Kidney (tissue), 13 donors: ENCODE measurements at regions not wholly inside any gene's neighbourhood (a gene's known extent, or its start where the extent isn't known, plus 50 kb on each side); places are given as distances from the start of the nearest gene placed in this dataset.

Experiments
- DNase-seq, 5 donors: peaks; one replicate each; pipeline ENCODE4 v3.0.0-alpha.2; 2013 to 2020
- FAIRE-seq: peaks from 2 replicates; lab custom pipeline; 2012; peaks lifted over from hg19 to GRCh38; lab: Jason Lieb, UNC
- H3K27ac ChIP-seq, 2 donors: one replicate each; pipeline ENCODE4 v1.7.0; 2013; ENCODE audit warnings: low read depth in 2 of 2, low read length in 2 of 2, inconsistent platforms in 1 of 2
- H3K27me3 ChIP-seq: one replicate; pipeline ENCODE4 v1.7.1; 2013; ENCODE audit warnings: low read length, inconsistent platforms; ENCODE audit not compliant: control insufficient read depth, insufficient read depth
- H3K36me3 ChIP-seq, 3 donors: one replicate each; pipeline versions ENCODE4 v1.7.0 to v1.7.1; 2013; ENCODE audit warnings: low read length in 3 of 3, control low read depth in 1 of 3, inconsistent platforms in 1 of 3; ENCODE audit not compliant: insufficient read depth in 3 of 3, control insufficient read depth in 2 of 3
- H3K4me1 ChIP-seq, 3 donors: one replicate each; pipeline versions ENCODE4 v1.7.0 to v1.7.1; 2013; ENCODE audit warnings: low read length in 3 of 3, inconsistent platforms in 1 of 3, low read depth in 1 of 3; ENCODE audit not compliant: control insufficient read depth in 2 of 3, insufficient read depth in 2 of 3
- H3K4me3 ChIP-seq, 3 donors: one replicate each; pipeline versions ENCODE4 v1.7.0 to v1.8.1; 2013; ENCODE audit warnings: low read length in 3 of 3, control low read depth in 1 of 3, inconsistent platforms in 1 of 3
- H3K9ac ChIP-seq, 3 donors: one replicate each; pipeline versions ENCODE4 v1.7.0 to v1.7.1; 2013; ENCODE audit warnings: low read length in 3 of 3, control low read depth in 1 of 3, inconsistent platforms in 1 of 3
- H3K9me3 ChIP-seq, 3 donors: one replicate each; pipeline versions ENCODE4 v1.7.0 to v1.7.1; 2013; ENCODE audit warnings: low read length in 3 of 3, control low read depth in 1 of 3, inconsistent platforms in 1 of 3; ENCODE audit not compliant: control insufficient read depth in 2 of 3, insufficient read depth in 1 of 3
- intact Hi-C: fragments of 100-400 bp; cut with DNase I; formaldehyde crosslinking; loops from one replicate; pipeline ENCODE4 v1.11.1; 2022
- TF ChIP-seq, protein P1 (sequence below): IDR thresholded peaks from 3 replicates; pipeline ENCODE4 v1.5.1; 2012; ENCODE audit warnings: mild to moderate bottlenecking, moderate library complexity, borderline replicate concordance; ENCODE audit not compliant: insufficient read depth; ENCODE audit errors: extremely low read depth
- donor health status: control.
- donor health status: control.
- donor health status: control.
- donor health status: control.
- donor health status: control.
- donor health status: DM: yes; HTN: yes; CAD: no.
- donor health status: Normal renal cell carcinoma (clear cell type).

GRCh38 chr12:123055281-123055766 is 74.8 kb downstream of the ARL6IP4 start:
- DNase-seq (peak in 2 of 5 donors; percentile 51 to 62), FAIRE-seq (no peak)
- Histone ChIP-seq H3K36me3 (no peaks in the 10 kb centered on the region), H3K9ac (no peak overlapping the region), H3K4me3 (no peak overlapping the region), H3K27me3 (no peaks in the 10 kb centered on the region), H3K27ac (peak overlapping the region in 1 of 2 donors; percentile 10), H3K4me1 (peaks cover 0 to 29% (median 16%) of the 10 kb centered on the region in 3 donors), H3K9me3 (no peaks in the 10 kb centered on the region)
- TF ChIP-seq, protein P1, sequence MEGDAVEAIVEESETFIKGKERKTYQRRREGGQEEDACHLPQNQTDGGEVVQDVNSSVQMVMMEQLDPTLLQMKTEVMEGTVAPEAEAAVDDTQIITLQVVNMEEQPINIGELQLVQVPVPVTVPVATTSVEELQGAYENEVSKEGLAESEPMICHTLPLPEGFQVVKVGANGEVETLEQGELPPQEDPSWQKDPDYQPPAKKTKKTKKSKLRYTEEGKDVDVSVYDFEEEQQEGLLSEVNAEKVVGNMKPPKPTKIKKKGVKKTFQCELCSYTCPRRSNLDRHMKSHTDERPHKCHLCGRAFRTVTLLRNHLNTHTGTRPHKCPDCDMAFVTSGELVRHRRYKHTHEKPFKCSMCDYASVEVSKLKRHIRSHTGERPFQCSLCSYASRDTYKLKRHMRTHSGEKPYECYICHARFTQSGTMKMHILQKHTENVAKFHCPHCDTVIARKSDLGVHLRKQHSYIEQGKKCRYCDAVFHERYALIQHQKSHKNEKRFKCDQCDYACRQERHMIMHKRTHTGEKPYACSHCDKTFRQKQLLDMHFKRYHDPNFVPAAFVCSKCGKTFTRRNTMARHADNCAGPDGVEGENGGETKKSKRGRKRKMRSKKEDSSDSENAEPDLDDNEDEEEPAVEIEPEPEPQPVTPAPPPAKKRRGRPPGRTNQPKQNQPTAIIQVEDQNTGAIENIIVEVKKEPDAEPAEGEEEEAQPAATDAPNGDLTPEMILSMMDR: no peak
- intact Hi-C loops: no loop called here

- FAIRE-seq (no peak), DNase-seq (no peak)
- Histone ChIP-seq H3K27ac (no peak overlapping the region), H3K9me3 (no peaks in the 10 kb centered on the region), H3K36me3 (no peaks in the 10 kb centered on the region), H3K27me3 (no peaks in the 10 kb centered on the region), H3K4me1 (peaks cover 0 to 23% (median 12%) of the 10 kb centered on the region in 3 donors), H3K4me3 (no peak overlapping the region), H3K9ac (no peak overlapping the region)
- intact Hi-C loops: no loop called here
- TF ChIP-seq, protein P1: no peak
These were observed 73.9 kb downstream of the ARL6IP4 start for GRCh38 chr12:123054371-123054770.

GRCh38 chr12:123051556-123051955 is 71.1 kb downstream of the ARL6IP4 start:
- Histone ChIP-seq H3K4me1 (peaks cover 0 to 7% (median 6%) of the 10 kb centered on the region in 3 donors), H3K9ac (no peak overlapping the region), H3K27me3 (no peaks in the 10 kb centered on the region), H3K27ac (no peak overlapping the region), H3K36me3 (no peaks in the 10 kb centered on the region), H3K9me3 (no peaks in the 10 kb centered on the region), H3K4me3 (no peak overlapping the region)
- DNase-seq: no peak
- TF ChIP-seq, protein P1: no peak
- intact Hi-C loops: no loop called here
- no peak for FAIRE-seq

GRCh38 chr12:123050913-123051312 is 70.4 kb downstream of the ARL6IP4 start:
- no peak overlapping the region for H3K27ac ChIP-seq
- DNase-seq: no peak
- no peak overlapping the region for H3K9ac ChIP-seq
- TF ChIP-seq, protein P1: no peak
- H3K36me3 ChIP-seq: no peaks in the 10 kb centered on the region
- H3K27me3 ChIP-seq: no peaks in the 10 kb centered on the region
- no peak overlapping the region for H3K4me3 ChIP-seq
- no peaks in the 10 kb centered on the region for H3K9me3 ChIP-seq
- no peak for FAIRE-seq
- H3K4me1 ChIP-seq: peaks cover 0 to 5% (median 3%) of the 10 kb centered on the region in 3 donors
- intact Hi-C loops: no loop called here
